Stimulated activated CD4-positive, alpha-beta T cell treated with anti-CD3 and anti-CD28 coated beads, Interleukin-1b, Interleukin-23, amount 100 ng/mL, for 24 hours (primary cell): ENCODE measurements at regions not wholly inside any gene's neighbourhood (a gene's known extent, or its start where the extent isn't known, plus 50 kb on each side); places are given as distances from the start of the nearest gene placed in this dataset.

Experiments
- DNase-seq, 4 experiments: peaks; one replicate each; pipeline ENCODE4 v3.0.0-alpha.2; 2020; ENCODE audit warnings: low read depth in 4 of 4, low spot score in 1 of 4

DNA sequence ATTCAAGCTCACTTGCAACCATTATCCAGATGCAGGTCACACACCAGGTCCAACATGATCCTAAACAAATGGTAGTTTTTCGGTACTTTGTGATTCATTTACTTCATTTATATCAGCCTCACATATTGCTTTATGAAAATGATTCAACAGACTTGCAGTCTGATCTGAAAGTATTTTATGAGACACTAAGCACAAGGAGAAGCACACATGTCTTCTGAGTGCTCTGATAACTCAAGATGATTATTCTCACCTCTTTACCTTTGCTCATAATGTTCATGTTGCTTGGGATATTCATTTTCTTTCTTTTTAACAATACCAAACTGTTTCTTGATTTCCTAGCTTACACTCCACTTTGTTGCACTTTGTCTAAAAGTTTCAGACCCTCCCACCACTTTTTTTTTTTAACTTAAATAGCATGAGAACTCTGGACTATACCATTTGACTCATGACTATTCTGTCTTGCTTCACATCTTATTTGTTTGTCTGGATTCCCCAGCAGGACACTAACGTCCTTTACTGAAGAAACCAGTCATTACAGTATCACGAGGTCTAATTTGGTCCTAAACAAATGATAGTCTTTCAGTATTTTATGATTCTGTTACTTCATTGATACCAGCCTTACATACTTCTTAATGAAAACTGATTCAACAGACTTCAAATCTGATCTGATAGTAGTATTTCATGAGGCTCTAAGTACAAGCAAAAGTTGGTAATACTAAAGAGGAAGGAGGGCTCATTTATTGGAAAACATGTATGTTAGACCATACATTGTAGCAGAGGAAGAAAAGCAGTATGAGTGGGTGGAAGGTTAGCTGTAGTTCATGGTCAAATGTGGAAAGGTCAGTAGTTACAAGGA, 171.8 kb upstream of the AHR start:
- no peak for DNase-seq

DNA sequence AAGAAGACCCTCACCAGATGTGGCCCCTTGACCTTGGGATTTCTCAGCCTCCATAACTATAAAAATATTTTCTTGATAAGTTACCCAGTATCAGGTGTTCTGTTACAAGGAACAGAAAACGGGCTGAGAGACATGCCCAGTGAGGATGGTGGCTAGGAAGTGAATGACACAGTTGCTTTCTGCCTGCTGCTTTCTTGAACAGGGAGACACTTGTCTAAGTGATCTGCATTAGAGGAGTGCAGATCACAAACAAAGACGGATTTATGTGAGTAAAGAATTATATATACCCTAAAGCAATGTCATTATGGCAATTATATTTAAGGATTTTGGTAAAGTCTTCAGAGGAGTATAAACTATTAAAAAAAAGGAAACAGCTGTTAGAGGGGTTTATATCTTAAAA, 169.2 kb upstream of the AHR start:
- no peak for DNase-seq

DNA sequence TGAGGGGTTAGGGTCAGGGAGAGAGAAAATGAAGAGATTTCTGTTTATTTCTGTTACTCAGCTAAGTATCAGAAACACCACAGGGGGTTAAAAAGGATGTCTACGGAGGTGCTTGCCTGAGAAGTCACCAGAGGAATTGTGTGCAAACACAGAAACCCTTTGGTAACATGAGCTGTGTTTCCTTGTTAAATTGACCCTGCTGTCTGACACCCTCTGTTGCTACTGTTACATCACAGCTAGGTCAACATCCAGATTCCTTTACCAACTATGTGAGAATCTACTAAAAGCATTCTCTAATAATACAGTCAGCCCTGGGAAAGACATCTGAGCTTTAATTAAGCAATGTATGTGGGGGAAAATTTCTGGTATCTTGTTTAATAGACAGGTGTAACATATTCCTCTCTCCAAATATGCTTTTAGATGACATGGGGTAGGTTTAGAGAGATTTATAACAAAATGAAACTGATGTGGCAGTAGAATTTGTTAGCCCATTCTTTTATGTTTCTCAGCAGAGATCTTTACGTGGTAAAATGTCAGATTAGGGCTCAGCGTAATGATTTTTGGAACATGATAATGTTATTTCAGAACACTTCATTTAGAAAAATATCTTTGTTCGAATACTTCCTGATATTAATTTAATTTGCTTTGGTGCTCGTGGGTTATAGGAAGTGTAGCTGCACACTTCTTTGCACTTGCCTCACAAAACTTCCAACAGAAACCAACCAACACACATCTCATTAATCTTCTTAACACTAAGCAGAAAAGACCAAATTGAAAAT, 168.0 kb upstream of the AHR start:
- DNase-seq, result no peak

DNA sequence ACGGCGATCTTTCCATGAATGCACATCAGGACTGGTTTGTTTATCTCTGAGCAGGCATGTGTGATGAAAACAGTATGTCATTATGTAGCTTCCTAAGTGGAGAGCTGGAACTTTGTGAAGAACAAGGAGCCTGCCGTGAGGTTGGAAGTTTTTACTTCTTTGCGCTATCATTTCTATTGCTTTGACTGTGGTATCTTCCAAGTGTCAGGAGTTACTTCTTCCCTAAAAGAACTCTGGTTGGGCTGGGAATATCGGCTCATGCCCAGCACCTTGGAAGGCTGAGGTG, 167.4 kb upstream of the AHR start:
- DNase-seq, result no peak

DNA sequence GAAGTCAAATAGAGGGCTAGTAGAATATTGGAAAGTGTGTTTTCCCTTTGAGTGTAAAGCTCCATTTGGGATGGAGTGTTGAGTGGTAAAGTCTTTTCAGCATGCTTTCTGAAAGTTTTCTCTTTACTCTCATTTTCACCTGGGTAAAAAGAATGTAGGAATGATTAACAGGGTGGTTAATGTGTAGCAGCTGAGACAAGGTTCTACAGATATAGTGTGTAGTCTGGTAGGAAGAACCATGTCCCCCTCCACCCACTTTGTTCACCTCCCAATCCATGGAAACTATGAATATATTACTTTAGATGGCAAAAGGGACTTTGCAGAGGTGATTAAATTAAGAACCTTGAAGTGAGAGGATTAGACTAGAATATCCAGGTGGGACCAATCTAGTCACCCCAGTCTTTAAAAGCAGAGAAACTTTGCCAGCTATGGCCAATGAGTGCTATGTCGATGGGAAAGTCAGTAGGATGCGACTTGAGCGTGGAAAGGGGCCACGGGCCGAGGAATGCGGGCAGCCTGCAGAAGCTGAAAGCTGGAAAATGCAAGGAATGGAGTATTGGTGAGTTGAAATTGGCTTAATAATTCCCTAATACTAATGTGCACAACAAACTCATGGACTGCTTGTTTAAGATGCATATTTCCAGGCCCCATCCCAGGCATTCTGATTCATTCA, 166.3 kb upstream of the AHR start:
- DNase-seq, result no peak

DNA sequence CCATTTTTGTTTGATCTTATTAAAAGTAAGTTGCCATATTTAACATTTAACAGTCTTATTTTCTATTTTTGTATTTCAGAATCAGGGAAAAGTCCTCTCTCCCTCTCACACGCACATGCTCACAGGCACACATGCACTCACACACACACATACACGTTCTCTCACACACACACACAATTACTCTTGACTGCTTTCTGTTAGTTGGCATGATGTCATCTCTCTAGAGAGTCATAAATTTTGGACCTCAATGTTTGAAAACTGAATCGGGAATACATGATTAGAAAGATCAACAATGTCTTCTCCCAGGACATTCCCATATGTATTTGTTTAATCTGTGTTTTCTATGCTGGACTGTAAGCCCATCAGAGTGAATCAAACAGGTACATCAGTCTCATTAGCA, 165.7 kb upstream of the AHR start:
- no peak for DNase-seq

DNA sequence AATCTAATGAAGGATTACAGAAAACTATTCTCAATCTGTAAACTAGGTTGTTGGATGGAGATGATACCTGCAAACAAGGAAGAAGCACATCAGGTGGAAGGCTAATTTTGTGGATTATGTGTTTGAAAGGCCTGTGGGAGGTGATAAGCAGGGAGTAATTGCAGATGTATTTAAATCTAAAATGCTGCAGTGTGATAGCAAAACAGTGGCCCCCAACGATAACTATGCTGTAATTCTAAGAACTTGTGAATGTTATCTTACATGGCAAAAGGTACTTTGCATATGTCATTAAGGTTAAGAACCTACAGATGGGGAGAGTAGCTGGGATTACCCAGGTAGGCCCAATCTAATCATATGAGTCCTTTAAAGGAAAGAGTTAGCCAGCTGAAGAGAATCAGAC, 164.5 kb upstream of the AHR start:
- DNase-seq, result no peak

DNA sequence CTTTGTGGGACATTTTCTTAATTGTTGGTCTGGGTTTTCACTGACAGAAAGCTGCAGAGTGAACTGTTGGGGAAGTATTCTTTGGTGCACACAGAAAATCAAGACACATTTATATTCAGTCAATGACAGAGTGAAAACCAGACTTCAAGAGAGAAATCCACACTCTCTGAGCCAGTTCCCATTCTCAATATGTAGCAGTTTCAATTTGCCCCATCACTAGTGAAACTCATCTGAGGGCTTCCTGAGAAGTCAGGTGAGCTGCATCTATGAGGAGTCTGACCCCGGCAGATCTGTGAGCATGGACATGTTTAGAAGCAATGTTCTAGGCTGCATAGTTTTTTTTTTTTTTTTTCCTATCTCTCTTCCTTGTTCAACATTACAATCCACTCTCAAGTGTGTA, 163.7 kb upstream of the AHR start:
- DNase-seq, result no peak

DNA sequence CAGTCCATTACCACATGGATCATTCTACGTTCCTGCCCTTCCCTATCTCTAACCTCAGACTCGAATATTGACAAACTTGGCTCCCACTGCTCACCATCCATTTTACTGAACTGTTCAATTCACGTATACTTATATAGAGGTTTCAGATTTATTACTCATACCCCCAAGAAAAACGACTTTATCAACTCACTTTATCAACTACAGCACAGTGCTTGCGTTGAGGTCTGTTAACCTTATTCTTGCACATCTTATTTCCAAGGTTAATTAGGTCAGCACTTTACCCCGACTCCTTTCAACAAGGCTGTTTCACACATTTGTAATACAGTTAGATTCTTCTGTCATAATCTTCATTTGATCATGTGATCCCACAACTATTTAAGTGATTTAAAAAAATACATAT, 162.3 kb upstream of the AHR start:
- no peak for DNase-seq

DNA sequence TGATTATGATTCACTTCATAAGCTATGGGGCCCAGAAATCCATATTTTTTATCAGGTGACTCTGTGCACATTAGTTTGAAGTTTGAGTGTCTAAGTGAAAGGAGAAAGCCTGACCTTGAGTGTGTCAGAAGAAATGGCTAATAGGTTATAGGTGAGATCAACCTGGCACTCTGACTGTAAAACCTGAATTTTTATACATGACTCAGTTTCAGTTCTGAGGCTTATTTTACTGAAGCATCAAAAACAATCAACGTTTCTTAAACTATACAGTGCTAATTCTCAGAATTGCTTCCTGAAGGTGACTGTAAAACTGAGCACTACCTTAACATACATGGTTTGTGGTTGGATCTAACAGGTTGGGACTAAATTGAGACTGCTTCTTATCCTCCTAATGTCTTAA, 159.4 kb upstream of the AHR start:
- no peak for DNase-seq

DNA sequence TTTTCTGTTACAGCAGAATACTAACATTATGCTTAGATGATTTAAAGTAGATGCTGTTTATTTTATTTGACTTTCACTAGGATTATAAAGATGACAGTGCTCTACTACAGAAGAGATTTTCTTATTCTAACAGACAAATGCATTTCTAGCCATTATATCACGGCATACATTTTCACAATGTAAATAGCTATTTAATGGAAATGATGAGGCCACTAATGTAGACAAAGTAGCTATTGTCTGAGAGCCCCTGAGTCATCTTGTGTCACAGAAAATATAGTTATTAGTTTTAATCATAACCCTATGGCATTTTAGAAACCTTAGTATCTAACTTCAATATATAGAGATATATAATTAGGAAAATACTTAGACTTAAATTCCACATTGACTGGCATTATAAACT, 158.0 kb upstream of the AHR start:
- no peak for DNase-seq

DNA sequence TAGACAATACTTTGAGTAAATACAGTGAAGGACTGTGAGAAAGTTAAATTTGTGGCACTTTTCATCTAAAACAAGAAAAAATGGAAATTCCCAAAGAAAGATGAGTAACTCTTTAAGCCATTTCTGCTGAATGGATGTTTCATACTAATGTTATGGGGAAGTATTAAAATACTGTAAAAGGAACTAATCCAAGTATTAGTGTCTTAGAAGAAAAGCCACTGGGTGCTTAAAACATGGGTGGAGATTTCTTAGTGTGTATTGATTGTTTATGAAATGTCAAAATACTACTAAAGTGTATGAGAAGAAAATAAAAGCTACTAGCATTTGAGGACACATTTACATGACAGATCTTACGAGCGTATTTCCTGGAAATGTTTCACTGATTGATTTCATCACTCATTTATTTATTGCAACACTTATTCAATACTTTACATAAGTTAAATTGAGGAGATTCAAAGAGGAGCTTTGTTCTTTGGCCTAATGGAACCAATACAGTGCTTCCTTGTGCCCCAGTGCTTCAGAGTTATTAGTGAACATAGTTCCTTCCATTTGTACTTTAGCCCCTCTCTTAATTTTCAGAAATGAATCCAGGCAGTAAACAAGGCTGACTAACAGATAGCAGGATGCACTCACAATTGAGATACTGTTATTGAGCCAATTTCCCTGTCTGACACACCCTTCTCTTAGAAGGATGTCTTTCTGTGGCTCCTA, 155.5 kb upstream of the AHR start:
- no peak for DNase-seq

DNA sequence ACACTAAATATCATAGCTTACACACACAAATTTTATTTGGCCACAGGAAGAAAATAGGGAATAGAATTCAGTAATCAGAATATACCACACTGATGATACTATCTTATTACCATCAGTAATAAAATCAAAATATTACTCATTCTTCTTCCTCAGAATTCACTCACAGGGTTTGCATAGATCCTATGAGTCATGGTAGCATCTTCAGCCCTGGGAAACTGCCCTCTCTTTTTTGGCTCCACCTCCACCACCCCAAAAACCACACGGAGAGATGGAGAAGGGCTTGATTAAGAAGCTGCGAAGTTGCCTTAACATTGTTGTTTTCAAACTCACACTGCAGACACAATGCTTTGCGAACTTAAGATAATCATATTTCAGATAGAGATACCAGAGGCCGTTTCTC, 154.1 kb upstream of the AHR start:
- peak in 3 of 4 experiments; percentile 28 to 46 (median 30) for DNase-seq

DNA sequence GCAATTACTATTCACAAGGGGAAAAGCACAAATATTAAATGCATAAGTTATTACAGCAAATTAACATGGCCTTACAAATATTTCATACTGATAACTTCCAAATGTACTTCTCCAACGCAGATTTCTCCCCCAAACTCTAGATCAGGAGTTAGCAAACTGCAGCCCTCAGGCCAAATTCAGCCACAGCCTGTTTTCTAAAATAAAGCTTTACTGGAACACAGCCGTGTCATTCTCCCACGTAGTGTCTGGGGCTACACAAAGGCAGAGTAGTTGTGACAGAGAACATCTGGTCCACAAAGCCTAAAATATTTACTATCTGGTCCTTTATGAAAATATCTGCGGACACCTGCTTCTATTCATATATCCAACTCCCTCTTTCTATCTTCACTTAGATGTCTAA, 151.8 kb upstream of the AHR start:
- DNase-seq, result no peak

DNA sequence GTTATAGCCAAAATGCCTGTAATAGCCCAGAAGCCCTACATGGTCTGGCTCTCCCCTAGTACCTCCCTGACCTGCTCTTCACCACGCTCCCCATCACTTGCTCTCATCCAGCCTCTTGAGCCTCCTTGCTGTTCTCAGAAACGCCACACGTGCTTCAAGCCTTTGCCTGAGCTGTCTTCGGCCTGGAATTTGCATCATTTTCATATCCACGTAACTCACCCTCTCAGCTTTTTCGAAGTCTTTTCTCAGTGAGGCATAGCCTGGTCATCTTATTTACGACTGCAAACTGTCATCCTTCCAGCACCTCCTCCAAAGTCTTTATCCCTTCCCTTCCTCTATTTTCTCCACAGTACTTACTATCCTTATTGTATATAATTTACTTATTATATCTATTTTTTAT, 151.0 kb upstream of the AHR start:
- DNase-seq, result no peak

DNA sequence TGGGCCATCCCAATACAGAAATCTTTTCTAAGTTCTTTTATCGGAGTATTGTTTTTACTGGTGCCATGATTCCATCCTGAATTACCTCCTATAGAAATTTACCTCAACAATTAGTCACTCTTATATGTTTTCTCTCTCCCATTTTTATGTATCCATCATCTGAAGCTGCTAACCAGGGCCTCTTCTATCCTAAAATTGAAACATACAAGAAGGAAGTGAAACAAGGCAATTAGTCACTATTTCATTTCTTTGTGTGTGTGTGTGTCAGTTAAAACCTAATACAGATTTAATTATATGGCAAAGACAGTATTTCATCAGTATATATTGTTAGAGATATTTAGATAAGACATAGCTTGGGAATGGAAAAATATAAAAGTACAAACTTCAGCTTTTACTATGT, 148.4 kb upstream of the AHR start:
- DNase-seq, result no peak

DNA sequence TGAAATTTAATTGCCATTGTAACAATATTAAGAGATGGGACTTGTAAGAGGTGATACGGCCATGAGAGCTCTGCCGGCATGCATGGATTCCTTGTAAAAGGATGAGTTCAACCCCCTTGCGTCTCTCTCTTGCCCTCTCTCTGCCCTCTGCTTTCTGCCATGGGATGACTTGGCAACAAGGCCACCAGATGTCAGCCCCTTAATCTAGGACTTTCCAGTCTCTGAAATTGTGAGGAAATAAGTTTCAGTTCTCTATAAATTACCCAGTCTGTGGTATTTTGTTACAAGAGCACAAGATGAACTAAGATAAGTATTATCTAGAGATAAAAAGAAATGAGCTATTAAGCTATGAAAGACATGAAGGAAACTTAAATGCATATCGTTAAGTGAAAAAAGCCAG, 145.7 kb upstream of the AHR start:
- DNase-seq, result no peak

DNA sequence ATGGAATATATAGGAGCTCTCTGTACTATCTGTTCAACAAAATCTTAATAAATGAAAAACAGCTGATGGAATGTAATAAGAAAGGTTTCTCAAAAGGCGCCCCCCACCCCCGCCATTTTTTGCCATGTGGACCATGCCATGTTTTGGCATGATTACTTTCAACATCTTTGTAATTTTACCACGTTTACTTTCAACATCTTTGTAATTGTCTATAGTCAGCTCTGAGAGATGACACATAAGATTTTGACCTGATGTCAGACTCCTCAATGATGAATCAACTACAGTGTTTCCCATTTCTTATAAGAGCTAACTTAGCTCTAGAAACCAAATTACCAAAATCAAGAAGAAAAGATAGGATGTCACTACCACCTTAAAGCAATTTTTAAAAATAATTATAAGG, 144.9 kb upstream of the AHR start:
- DNase-seq, result no peak

DNA sequence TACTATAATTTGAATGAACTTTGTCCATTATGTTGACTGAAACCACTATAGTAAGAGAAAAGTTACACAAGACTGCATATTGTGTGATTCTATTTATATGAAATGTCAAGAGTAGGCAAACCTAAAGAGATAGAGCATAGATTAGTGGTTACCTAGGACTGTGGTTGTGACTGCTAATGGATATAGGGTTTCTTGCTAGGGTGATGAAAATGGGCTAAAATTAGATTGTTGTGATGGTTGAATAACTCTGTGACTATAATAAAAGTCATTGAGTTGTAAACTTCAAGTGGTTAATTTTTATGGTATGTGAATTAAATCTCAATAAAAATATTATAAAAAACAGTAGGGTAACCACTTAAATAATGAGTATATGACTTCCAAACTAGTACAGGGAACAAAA, 142.9 kb upstream of the AHR start:
- no peak for DNase-seq

DNA sequence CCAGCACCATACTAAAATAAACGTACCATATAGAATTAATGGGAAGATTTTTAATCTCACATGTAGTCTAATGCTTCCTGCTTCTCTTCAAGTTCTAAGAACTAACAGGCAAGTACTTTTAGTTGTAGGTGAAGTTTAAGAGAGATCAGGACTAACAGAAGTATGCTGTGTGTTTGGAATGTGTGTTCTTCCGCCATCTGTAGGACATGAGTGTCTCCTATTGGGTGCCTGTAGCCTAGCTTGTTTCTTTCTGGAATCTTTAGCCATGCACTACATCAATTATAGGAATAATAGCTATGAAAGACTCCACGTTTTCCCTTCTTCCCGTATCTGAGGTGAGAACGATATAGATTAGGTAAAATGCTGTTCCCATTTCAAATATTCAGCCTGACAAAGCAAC, 140.2 kb upstream of the AHR start:
- DNase-seq, result no peak

DNA sequence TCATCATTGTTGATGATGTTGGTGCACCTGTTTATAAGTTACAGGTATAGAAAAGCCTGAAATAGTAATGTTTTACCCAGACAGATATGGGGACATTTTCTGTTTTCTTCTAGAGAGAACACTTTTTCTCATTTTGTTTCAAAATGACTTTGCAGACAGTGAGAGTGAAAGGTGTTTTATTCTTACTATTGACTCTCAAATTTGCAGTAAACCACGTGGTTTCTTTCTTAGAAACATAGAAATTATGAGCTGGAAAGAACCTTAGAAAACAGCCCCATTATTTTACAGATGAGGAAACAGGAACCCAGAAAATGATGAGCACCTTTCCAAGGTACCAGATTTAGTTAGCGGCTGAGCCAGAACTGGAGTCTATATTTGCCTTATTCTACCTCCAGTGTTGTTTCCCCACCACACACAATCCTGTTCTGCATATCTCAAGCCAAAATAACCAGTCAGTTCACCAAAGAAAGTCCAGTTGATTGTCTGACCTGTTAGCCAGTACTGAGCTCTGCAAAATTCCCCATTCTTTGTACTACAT, 138.9 kb upstream of the AHR start:
- DNase-seq, result no peak
